ENCODE measurements at regions not wholly inside any gene's neighbourhood (a gene's known extent, or its start where the extent isn't known, plus 50 kb on each side); places are given as distances from the start of the nearest gene placed in this dataset.

DNA sequence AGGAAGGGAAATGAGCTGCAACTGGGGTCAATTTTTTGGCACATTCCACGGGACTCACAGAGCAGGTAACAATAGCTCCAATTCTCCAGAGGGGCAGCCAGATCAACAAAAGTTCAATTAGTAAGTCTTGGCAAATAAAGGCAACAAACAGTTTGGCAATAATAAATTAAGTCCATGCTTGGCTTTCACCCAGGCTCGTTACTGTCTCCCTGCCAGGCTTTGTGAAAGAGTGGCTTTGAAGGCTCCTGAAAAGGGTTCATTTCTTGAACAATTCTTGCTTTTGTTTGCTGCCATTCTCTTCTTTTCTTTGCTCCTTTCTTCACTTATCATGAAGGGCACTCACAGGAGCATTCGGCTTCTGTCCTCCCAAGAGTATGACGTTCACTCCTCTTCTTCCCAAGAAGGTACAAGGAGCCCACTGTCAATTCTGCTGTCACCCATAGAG lies 123.3 kb downstream of the APIP start:
- no peak overlapping the region for H2BK5ac ChIP-seq (ENCODE audit: low read length)
- no peaks in the 10 kb centered on the region for H3K36me3 ChIP-seq (replicated peaks in 1 of 2; ENCODE audit: control insufficient read depth in 2 of 2, insufficient read depth in 2 of 2, low read length in 2 of 2)
- H2BK12ac ChIP-seq (ENCODE audit: low read length) = no peak overlapping the region
- no peak overlapping the region for H4K8ac ChIP-seq (ENCODE audit: low read depth, low read length)
- peaks cover 2 to 14% of the 10 kb centered on the region in 2 donors for H3K4me1 ChIP-seq (ENCODE audit: control insufficient read depth in 2 of 2, insufficient read depth in 1 of 2, low read depth in 1 of 2, low read length in 2 of 2)
- H3K4me2 ChIP-seq (ENCODE audit: insufficient read depth, low read length, poor library complexity, severe bottlenecking) = no peak overlapping the region
- H3K9ac ChIP-seq (ENCODE audit: low read depth, low read length, poor library complexity) = no peak overlapping the region
- no peaks in the 10 kb centered on the region for H3K79me1 ChIP-seq (ENCODE audit: low read depth, low read length)
- no peak overlapping the region for H3K4ac ChIP-seq (ENCODE audit: low read length)
- no peak overlapping the region for H3K23ac ChIP-seq (ENCODE audit: low read depth, low read length, poor library complexity)
- H3K14ac ChIP-seq (ENCODE audit: low read length) = no peak overlapping the region
- H3K27me3 ChIP-seq (ENCODE audit: control insufficient read depth in 3 of 3, insufficient read depth in 3 of 3, low read depth in 1 of 3, low read length in 3 of 3) = no peaks in the 10 kb centered on the region
- no CpG with 5 or more reads among the region's 4 CpGs for WGBS, 2 donors (ENCODE audit: extremely low coverage in 2 of 2, insufficient read length in 2 of 2, insufficient replicate concordance in 1 of 2)
- H2BK15ac ChIP-seq (ENCODE audit: low read length) = no peak overlapping the region
- H4K91ac ChIP-seq (ENCODE audit: low read depth, low read length, poor library complexity) = no peak overlapping the region
- H2AFZ ChIP-seq (ENCODE audit: low read length) = no peak overlapping the region
- H3K9me3 ChIP-seq (replicated peaks in 1 of 2; ENCODE audit: control insufficient read depth in 2 of 2, insufficient read depth in 1 of 2, low read depth in 1 of 2, low read length in 2 of 2) = peaks cover 5 to 9% of the 10 kb centered on the region in 2 donors
- no peak for DNase-seq (ENCODE audit: low spot score)
- no peak overlapping the region for H2AK5ac ChIP-seq (ENCODE audit: low read depth, low read length)
- no peak overlapping the region for H2BK120ac ChIP-seq (ENCODE audit: low read depth, low read length)
- H3K18ac ChIP-seq (ENCODE audit: low read length) = no peak overlapping the region
- H3K27ac ChIP-seq (replicated peaks; ENCODE audit: low read length) = peak overlapping the region; percentile 53
- no peak overlapping the region for H3K4me3 ChIP-seq (ENCODE audit: low read length in 2 of 2)

DNA sequence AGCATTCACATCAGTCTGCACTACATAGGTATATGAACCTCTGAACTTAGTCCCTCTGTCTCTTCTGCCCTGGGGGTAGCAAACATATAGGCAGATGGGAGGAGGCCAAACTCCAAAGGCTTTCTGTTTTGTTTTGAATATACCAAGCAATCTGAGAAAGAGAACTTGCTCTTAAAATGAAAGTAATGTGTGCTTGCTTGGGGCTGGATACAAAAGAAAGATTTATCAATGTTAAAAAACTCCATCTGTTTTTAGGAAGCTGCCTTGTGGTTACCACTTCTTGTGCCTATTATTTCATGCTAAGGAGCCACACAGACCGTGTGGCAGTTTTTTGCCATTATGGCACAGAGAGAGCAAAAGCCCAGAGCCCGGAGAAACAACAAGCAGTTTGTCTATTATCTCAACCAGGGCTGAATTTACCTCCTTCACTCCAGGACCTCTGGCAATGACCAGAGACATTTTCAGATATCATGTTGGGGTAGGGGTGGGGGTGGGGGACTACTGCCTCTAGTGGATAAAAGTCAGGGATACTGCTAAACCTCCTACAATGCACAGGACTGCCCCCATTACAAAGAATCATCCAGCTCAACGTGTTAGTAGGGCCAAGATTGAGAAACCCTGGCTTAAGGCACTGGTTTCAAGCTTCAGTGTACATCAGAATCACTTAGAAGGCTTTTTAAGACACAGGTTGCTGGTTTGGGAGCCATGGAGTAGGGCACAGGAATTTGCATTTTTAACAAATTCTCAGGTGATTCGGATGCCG lies 124.2 kb downstream of the APIP start:
- no peak overlapping the region for H3K9ac ChIP-seq (ENCODE audit: low read depth, low read length, poor library complexity)
- no peak overlapping the region for H4K8ac ChIP-seq (ENCODE audit: low read depth, low read length)
- no peak overlapping the region for H3K4ac ChIP-seq (ENCODE audit: low read length)
- H3K27ac ChIP-seq (replicated peaks; ENCODE audit: low read length) = peak overlapping the region; percentile 53
- no peak overlapping the region for H2AK5ac ChIP-seq (ENCODE audit: low read depth, low read length)
- no peaks in the 10 kb centered on the region for H3K79me1 ChIP-seq (ENCODE audit: low read depth, low read length)
- H3K9me3 ChIP-seq (replicated peaks in 1 of 2; ENCODE audit: control insufficient read depth in 2 of 2, insufficient read depth in 1 of 2, low read depth in 1 of 2, low read length in 2 of 2) = peaks cover 5 to 9% of the 10 kb centered on the region in 2 donors
- H2BK15ac ChIP-seq (ENCODE audit: low read length) = no peak overlapping the region
- no peak overlapping the region for H4K91ac ChIP-seq (ENCODE audit: low read depth, low read length, poor library complexity)
- H2BK12ac ChIP-seq (ENCODE audit: low read length) = no peak overlapping the region
- no peak overlapping the region for H3K14ac ChIP-seq (ENCODE audit: low read length)
- H2AFZ ChIP-seq (ENCODE audit: low read length) = no peak overlapping the region
- WGBS, 2 donors (ENCODE audit: extremely low coverage in 2 of 2, insufficient read length in 2 of 2, insufficient replicate concordance in 1 of 2) = no CpG with 5 or more reads among the region's 5 CpGs
- H3K4me2 ChIP-seq (ENCODE audit: insufficient read depth, low read length, poor library complexity, severe bottlenecking) = no peak overlapping the region
- H2BK5ac ChIP-seq (ENCODE audit: low read length) = no peak overlapping the region
- no peak overlapping the region for H3K4me3 ChIP-seq (ENCODE audit: low read length in 2 of 2)
- H3K23ac ChIP-seq (ENCODE audit: low read depth, low read length, poor library complexity) = no peak overlapping the region
- peaks cover 2 to 14% of the 10 kb centered on the region in 2 donors for H3K4me1 ChIP-seq (ENCODE audit: control insufficient read depth in 2 of 2, insufficient read depth in 1 of 2, low read depth in 1 of 2, low read length in 2 of 2)
- no peak overlapping the region for H2BK120ac ChIP-seq (ENCODE audit: low read depth, low read length)
- DNase-seq (ENCODE audit: low spot score) = no peak
- no peaks in the 10 kb centered on the region for H3K36me3 ChIP-seq (replicated peaks in 1 of 2; ENCODE audit: control insufficient read depth in 2 of 2, insufficient read depth in 2 of 2, low read length in 2 of 2)
- no peak overlapping the region for H3K18ac ChIP-seq (ENCODE audit: low read length)
- H3K27me3 ChIP-seq (ENCODE audit: control insufficient read depth in 3 of 3, insufficient read depth in 3 of 3, low read depth in 1 of 3, low read length in 3 of 3) = no peaks in the 10 kb centered on the region

- H2AFZ ChIP-seq (ENCODE audit: low read length) = no peak overlapping the region
- H2BK12ac ChIP-seq (ENCODE audit: low read length) = no peak overlapping the region
- H2BK15ac ChIP-seq (ENCODE audit: low read length) = no peak overlapping the region
- H3K4me1 ChIP-seq (ENCODE audit: control insufficient read depth in 2 of 2, insufficient read depth in 1 of 2, low read depth in 1 of 2, low read length in 2 of 2) = peaks cover 0 to 14% of the 10 kb centered on the region in 2 donors
- no peaks in the 10 kb centered on the region for H3K36me3 ChIP-seq (replicated peaks in 1 of 2; ENCODE audit: control insufficient read depth in 2 of 2, insufficient read depth in 2 of 2, low read length in 2 of 2)
- no peak overlapping the region for H2BK120ac ChIP-seq (ENCODE audit: low read depth, low read length)
- no peak overlapping the region for H3K4me3 ChIP-seq (ENCODE audit: low read length in 2 of 2)
- H3K23ac ChIP-seq (ENCODE audit: low read depth, low read length, poor library complexity) = no peak overlapping the region
- H3K9me3 ChIP-seq (replicated peaks in 1 of 2; ENCODE audit: control insufficient read depth in 2 of 2, insufficient read depth in 1 of 2, low read depth in 1 of 2, low read length in 2 of 2) = peaks cover 5 to 9% of the 10 kb centered on the region in 2 donors
- H4K8ac ChIP-seq (ENCODE audit: low read depth, low read length) = no peak overlapping the region
- no peak overlapping the region for H3K4me2 ChIP-seq (ENCODE audit: insufficient read depth, low read length, poor library complexity, severe bottlenecking)
- WGBS, 2 donors (ENCODE audit: extremely low coverage in 2 of 2, insufficient read length in 2 of 2, insufficient replicate concordance in 1 of 2) = no CpG with 5 or more reads among the region's 3 CpGs
- H3K27me3 ChIP-seq (ENCODE audit: control insufficient read depth in 3 of 3, insufficient read depth in 3 of 3, low read depth in 1 of 3, low read length in 3 of 3) = no peaks in the 10 kb centered on the region
- no peak overlapping the region for H3K27ac ChIP-seq (replicated peaks; ENCODE audit: low read length)
- DNase-seq (ENCODE audit: low spot score) = no peak
- no peak overlapping the region for H3K9ac ChIP-seq (ENCODE audit: low read depth, low read length, poor library complexity)
- no peak overlapping the region for H2BK5ac ChIP-seq (ENCODE audit: low read length)
- H3K18ac ChIP-seq (ENCODE audit: low read length) = no peak overlapping the region
- H3K79me1 ChIP-seq (ENCODE audit: low read depth, low read length) = no peaks in the 10 kb centered on the region
- no peak overlapping the region for H3K14ac ChIP-seq (ENCODE audit: low read length)
- no peak overlapping the region for H2AK5ac ChIP-seq (ENCODE audit: low read depth, low read length)
- H3K4ac ChIP-seq (ENCODE audit: low read length) = no peak overlapping the region
- H4K91ac ChIP-seq (ENCODE audit: low read depth, low read length, poor library complexity) = no peak overlapping the region
These were observed 125.6 kb downstream of the APIP start for GRCh38 chr11:34790620-34791019.

DNA sequence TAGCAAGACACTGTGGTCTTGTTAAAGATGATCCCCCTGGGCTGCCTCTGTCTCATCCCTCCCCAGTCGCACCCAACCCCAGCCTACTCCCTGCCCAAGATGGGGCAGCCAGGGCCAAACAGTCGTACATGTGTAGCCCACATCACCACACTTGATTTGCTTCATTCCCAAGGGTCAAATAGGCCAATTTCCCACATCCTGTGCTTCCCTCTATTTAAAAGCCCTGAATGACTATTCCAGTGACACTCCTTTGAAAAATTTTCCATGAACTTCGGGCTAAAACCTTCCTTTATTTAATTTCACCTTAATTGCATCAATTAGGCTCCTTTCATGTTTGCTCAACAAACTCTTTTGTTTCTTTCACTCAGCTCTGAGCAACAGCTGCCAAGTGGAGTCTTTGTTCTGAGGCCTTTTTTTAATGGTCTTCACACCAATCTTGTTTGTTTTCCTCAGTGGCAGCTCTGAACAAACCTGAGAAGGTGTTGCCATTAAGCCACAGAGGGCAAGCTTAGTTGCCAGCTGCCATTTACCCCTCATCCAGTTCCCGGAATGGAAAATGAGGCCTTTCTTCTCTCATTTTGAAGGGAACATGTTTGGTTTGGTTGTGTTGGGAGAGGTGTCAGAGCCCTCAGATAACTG lies 126.9 kb downstream of the APIP start:
- no peak overlapping the region for H2BK120ac ChIP-seq (ENCODE audit: low read depth, low read length)
- no peak overlapping the region for H3K27ac ChIP-seq (replicated peaks; ENCODE audit: low read length)
- no CpG with 5 or more reads among the region's 4 CpGs for WGBS, 2 donors (ENCODE audit: extremely low coverage in 2 of 2, insufficient read length in 2 of 2, insufficient replicate concordance in 1 of 2)
- no peak overlapping the region for H3K14ac ChIP-seq (ENCODE audit: low read length)
- peaks cover 5 to 6% of the 10 kb centered on the region in 2 donors for H3K9me3 ChIP-seq (replicated peaks in 1 of 2; ENCODE audit: control insufficient read depth in 2 of 2, insufficient read depth in 1 of 2, low read depth in 1 of 2, low read length in 2 of 2)
- H3K4me2 ChIP-seq (ENCODE audit: insufficient read depth, low read length, poor library complexity, severe bottlenecking) = no peak overlapping the region
- H3K23ac ChIP-seq (ENCODE audit: low read depth, low read length, poor library complexity) = no peak overlapping the region
- H4K8ac ChIP-seq (ENCODE audit: low read depth, low read length) = no peak overlapping the region
- H2BK12ac ChIP-seq (ENCODE audit: low read length) = no peak overlapping the region
- no peak overlapping the region for H3K4me3 ChIP-seq (ENCODE audit: low read length in 2 of 2)
- H3K4ac ChIP-seq (ENCODE audit: low read length) = no peak overlapping the region
- H2AFZ ChIP-seq (ENCODE audit: low read length) = no peak overlapping the region
- H3K79me1 ChIP-seq (ENCODE audit: low read depth, low read length) = no peaks in the 10 kb centered on the region
- H2BK15ac ChIP-seq (ENCODE audit: low read length) = no peak overlapping the region
- no peak for DNase-seq (ENCODE audit: low spot score)
- H3K4me1 ChIP-seq (ENCODE audit: control insufficient read depth in 2 of 2, insufficient read depth in 1 of 2, low read depth in 1 of 2, low read length in 2 of 2) = peaks cover 0 to 14% of the 10 kb centered on the region in 2 donors
- H2BK5ac ChIP-seq (ENCODE audit: low read length) = no peak overlapping the region
- no peak overlapping the region for H2AK5ac ChIP-seq (ENCODE audit: low read depth, low read length)
- no peak overlapping the region for H3K9ac ChIP-seq (ENCODE audit: low read depth, low read length, poor library complexity)
- H4K91ac ChIP-seq (ENCODE audit: low read depth, low read length, poor library complexity) = no peak overlapping the region
- H3K36me3 ChIP-seq (replicated peaks in 1 of 2; ENCODE audit: control insufficient read depth in 2 of 2, insufficient read depth in 2 of 2, low read length in 2 of 2) = no peaks in the 10 kb centered on the region
- no peak overlapping the region for H3K18ac ChIP-seq (ENCODE audit: low read length)
- H3K27me3 ChIP-seq (ENCODE audit: control insufficient read depth in 3 of 3, insufficient read depth in 3 of 3, low read depth in 1 of 3, low read length in 3 of 3) = no peaks in the 10 kb centered on the region
